ENCODE measurements at regions not wholly inside any gene's neighbourhood (a gene's known extent, or its start where the extent isn't known, plus 50 kb on each side); places are given as distances from the start of the nearest gene placed in this dataset.

GRCh38 chr4:96131186-96131585, 291.3 kb downstream of the PDHA2 start:
- TF ChIP-seq CTCF (IDR thresholded peaks at IDR 0.05; ENCODE audit: insufficient read depth, low read length): no peak
- no peak overlapping the region for H3K4me3 ChIP-seq (ENCODE audit: low read depth, low read length)
- DNase-seq (ENCODE audit: low read depth): no peak

- no peak for TF ChIP-seq CTCF (IDR thresholded peaks at IDR 0.05; ENCODE audit: insufficient read depth, low read length)
- no peak overlapping the region for H3K4me3 ChIP-seq (ENCODE audit: low read depth, low read length)
- no peak for DNase-seq (ENCODE audit: low read depth)
Measured at GRCh38 chr4:96134806-96135205, 294.9 kb downstream of the PDHA2 start.

GRCh38 chr4:96136056-96136455, 296.2 kb downstream of the PDHA2 start:
- H3K4me3 ChIP-seq (ENCODE audit: low read depth, low read length): no peak overlapping the region
- DNase-seq (ENCODE audit: low read depth): no peak
- no peak for TF ChIP-seq CTCF (IDR thresholded peaks at IDR 0.05; ENCODE audit: insufficient read depth, low read length)

- no peak for TF ChIP-seq CTCF (IDR thresholded peaks at IDR 0.05; ENCODE audit: insufficient read depth, low read length)
- no peak for DNase-seq (ENCODE audit: low read depth)
- no peak overlapping the region for H3K4me3 ChIP-seq (ENCODE audit: low read depth, low read length)
Measured at GRCh38 chr4:96139251-96139929, 299.5 kb downstream of the PDHA2 start.

GRCh38 chr4:96145601-96146000, 305.7 kb downstream of the PDHA2 start:
- no peak for TF ChIP-seq CTCF (IDR thresholded peaks at IDR 0.05; ENCODE audit: insufficient read depth, low read length)
- no peak for DNase-seq (ENCODE audit: low read depth)
- no peak overlapping the region for H3K4me3 ChIP-seq (ENCODE audit: low read depth, low read length)

DNA sequence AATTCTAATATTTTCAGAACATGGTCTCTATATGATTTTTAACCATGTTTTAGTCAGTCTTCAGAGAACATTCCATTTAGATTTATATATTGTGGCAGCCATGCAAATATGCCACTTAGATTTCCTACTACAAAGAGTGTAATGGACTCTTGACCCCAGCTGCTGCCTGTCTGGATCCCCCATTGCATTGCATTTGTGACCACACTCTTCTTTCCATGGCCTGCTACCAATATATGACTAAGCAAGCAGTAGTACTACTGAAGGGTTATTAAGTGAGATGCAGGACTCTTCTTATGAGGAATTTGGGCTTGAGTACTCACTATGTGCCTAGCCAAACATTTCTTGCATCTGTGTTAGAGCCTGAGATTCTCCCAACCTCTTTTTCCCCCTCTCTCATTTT, 306.8 kb downstream of the PDHA2 start:
- no peak overlapping the region for H3K4me3 ChIP-seq (ENCODE audit: low read depth, low read length)
- no peak for TF ChIP-seq CTCF (IDR thresholded peaks at IDR 0.05; ENCODE audit: insufficient read depth, low read length)
- no peak for DNase-seq (ENCODE audit: low read depth)

DNA sequence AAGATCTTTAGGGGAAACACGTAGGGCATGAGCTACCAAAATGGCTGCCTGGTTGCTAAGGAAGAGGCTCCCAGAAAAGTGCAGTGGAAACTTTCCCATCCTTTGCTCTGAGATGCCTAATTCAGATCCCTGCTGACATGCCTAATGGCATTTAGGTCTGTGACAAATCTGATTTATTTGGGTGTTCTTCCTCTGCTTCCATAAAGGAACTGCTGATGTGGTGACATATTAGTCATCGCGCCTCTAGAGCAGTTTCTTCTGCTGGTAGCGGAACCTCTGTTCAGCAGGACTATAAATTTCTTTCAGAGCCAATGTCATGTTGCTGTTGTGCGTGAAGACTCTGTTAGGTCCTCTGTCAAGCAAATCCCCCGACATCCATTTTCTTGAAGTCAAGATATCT, 310.0 kb downstream of the PDHA2 start:
- H3K4me3 ChIP-seq (ENCODE audit: low read depth, low read length): no peak overlapping the region
- TF ChIP-seq CTCF (IDR thresholded peaks at IDR 0.05; ENCODE audit: insufficient read depth, low read length): no peak
- no peak for DNase-seq (ENCODE audit: low read depth)

Measured in fibroblast of the aortic adventitia (primary cell).